GM18505 (cell line): ENCODE measurements at regions not wholly inside any gene's neighbourhood (a gene's known extent, or its start where the extent isn't known, plus 50 kb on each side); places are given as distances from the start of the nearest gene placed in this dataset.

Experiments used
- ATAC-seq: cut with Tn5 transposase; IDR thresholded peaks from one replicate; pipeline ENCODE4 v1.9.1; 2021; ENCODE audit not compliant: unreplicated experiment
- POLR2A ChIP-seq: IDR thresholded peaks from 4 replicates; pipeline ENCODE4 v1.6.1; 2011; ENCODE audit warnings: borderline replicate concordance; ENCODE audit not compliant: insufficient read depth, insufficient read length; ENCODE audit errors: extremely low read depth

DNA sequence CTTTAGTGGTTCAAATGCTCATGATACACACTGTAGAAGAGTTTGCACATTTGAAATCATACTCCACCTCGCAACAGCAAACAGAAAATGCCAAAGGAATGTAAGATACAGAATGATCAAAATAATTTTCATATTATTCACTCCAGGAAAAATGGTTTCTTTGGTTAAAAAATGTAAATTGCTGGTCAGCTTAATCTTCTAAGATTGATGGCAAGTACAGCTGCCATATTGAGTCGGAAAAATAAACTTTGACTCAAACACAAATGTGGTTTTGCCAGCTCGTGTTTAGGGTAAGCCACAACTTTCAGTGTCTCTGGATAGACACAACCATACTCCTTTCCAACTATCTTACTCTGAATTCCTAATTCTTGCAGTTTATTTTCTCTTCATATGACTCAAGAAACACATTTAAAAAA, 154.9 kb upstream of the SMIM21 start:
- ATAC-seq = no peak
- no peak for TF ChIP-seq POLR2A

DNA sequence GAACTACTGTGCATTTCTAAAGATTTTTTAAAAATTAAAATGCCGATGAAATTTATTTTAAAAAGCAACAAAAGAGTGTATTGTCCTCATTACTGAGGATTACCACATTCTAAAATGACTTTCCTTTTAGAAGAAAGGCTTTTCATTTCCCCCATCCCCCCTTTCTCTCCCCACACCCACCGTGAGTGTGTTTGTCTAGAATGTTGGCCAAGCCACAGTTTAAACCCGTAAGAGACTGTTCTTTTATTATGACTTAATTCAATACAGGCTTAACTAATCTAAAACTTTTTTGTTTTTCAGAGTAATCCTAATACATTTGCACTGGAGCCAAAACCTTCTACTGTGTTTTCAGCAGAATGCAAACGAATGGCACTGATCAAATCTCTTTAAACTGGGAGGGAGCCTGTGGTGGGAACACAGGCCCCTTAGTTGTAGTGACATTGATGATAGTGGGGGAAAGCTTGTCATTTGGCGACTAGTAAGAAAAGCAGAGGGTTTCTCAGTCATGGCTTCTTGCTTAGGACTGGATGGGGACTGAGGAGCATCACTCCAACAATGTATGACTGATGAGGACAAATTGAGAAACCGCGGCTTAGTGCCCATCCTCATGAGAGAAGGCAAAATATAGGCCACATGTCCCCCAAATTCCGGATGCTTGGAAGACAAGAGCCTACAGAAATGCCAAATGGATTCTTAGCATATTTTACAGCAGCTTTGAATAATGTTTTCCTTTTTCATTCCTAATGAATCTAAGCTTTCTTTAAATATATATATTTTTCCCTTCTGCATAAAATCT, 154.0 kb upstream of the SMIM21 start:
- no peak for TF ChIP-seq POLR2A
- no peak for ATAC-seq

DNA sequence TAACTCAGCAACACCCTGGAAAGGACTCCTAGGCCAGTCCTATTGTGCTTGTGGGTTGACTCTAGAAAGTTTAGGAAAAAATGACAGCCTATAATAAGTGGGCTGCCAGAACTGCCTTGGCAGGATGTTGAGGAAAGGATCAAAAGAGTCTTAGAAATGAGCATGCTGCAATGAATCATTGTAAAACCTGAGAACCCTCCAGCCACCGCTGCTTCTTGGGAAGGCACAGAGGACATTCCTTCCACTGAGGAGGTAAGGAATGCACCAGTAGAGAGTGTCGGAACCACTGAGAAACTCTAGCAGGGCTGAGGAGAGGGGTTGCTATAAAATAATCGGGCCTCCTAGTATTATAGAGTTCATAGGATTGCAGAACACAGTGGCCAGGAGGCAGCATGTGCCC, 146.7 kb upstream of the SMIM21 start:
- no peak for TF ChIP-seq POLR2A
- no peak for ATAC-seq

DNA sequence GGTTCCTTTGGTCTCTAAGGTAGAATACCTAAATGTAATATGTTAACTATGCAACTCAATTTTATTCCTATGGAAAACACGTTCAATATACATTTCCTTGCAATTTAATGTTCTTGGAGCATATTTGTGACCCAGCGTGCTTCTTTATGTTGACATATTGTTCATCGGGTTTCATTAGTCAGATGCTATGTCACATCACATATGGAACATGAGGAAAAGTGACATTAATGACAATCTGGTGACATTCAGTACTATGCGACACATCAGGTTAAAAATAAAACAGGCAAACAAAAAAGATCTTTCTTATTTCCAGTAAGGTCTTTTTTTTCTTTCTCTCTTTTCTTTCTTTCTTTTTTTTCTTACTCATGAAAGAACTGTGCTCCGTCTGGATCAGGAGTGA, 135.6 kb upstream of the SMIM21 start:
- no peak for TF ChIP-seq POLR2A
- no peak for ATAC-seq

DNA sequence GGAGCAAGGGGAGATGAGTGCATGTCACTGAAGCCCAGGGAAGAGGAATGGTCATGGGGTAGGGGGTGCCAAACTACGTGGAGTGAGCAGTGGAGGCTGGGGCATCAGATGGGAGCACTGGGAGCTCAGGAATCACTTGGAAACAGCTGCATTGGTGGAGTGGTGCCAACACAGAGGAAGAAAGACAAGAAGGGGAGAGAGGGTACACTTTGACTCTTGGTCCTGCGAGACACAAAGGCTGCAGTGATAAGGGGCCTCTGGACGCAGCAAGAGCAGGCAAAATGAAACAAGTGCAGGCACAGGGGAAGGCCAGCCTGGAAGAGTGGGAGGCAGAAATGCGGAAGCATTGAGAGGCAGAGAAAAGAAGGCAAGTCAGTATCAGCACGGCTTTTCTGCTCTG, 134.7 kb upstream of the SMIM21 start:
- TF ChIP-seq POLR2A = no peak
- no peak for ATAC-seq

DNA sequence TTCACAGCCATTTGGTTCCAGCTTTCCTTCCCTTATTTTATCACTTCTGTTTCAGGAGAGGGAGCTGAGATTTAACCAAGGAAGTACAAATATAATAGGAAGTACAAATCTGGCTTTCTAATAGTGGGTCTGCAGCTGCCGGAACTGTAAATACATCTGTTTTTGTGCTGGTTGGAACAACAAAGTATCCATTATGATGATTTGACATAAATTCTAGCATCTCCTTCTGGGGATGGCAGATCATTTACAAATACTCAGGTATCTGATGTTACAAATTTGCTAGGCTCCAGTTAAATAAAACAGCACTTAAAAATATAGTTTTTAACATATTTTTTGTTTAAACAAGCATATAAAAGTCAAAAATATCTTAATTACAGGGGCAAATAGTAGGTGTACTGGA, 131.3 kb upstream of the SMIM21 start:
- no peak for TF ChIP-seq POLR2A
- no peak for ATAC-seq

DNA sequence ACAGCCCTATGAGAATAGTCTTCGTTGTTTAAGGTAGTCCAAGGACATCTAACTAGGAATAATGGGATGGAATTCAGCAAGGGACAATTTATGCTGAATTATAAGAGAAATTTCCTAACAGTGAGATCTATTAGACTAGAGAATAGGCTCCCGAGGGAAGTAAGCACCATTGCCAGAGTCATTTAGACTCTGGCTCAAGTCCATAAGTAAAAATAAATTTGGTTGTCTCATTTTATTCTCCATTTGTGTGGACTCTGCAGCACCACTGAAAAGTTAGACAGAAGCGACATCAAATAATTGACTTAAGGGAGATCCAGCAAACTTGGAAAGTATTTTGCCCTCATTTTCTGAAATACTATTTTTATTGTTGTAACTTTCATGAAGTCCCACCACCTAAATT, 129.3 kb upstream of the SMIM21 start:
- ATAC-seq = no peak

DNA sequence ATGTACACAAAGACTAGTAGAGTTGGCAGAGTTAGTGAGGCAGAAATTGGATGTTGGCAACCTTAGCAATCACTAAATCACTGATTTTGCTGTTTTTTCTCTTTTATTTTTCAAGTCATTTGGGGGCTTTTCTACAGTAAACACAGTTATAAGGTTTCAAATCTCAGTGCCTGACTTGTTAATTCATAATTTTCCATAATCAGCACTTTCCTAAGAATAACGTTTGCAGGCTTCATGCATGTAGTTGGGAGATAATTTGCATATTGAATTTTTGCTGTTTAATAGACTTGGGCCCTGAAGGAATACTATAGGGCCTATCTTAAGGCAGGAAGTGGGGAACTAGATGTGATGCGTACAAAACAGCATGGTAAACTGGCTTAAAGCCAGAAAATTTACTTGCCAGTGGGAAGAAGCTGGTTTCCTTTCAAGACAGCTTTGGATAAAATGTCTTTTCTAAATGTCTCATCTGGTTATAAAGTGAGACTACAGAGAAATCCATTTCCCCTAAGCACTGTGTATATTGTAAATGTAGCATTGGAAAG, 127.2 kb upstream of the SMIM21 start:
- ATAC-seq = no peak
- TF ChIP-seq POLR2A = no peak

More for the DNA sequence above, 129.3 kb upstream of the SMIM21 start:
- no peak for TF ChIP-seq POLR2A

DNA sequence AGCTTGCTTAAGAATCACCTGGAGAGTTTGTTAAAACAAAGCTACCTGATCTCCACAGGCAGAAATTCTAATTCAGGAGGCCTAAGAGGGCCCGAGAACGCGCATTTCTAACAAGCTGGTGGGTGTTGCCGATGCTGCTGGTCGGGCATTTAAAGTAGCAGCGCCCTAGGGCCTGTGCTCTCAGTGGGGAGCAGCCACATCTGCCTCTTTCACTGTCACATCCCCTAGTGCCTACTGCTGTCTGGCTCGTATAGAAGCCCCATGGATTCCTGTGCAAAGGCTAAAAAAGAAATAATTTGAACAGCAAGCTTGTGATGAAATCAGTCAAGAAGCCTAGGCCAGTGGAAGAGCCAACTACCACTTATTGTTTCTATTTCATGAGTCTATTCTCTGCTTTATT, 126.7 kb upstream of the SMIM21 start:
- ATAC-seq = no peak
- no peak for TF ChIP-seq POLR2A

DNA sequence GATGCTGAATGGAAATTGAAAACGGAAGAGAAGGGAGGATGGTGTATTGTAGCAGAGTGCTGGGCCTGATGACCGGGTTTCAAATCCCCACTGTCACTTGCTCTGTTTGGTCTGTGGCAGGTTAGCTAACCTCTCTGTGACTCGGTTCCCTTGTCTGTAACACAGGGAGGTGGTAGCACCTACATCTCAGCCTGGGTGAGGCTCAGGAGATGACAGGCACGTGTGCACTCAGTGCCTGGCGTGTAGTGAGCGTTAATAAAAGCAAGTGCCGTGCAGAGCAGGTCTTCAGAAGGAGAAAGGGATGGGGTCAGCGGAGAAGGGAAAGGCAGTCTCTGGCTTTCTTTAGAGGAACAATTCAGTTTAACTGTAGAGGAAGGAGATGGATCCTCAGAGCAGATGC, 125.5 kb upstream of the SMIM21 start:
- no peak for TF ChIP-seq POLR2A
- ATAC-seq = no peak

DNA sequence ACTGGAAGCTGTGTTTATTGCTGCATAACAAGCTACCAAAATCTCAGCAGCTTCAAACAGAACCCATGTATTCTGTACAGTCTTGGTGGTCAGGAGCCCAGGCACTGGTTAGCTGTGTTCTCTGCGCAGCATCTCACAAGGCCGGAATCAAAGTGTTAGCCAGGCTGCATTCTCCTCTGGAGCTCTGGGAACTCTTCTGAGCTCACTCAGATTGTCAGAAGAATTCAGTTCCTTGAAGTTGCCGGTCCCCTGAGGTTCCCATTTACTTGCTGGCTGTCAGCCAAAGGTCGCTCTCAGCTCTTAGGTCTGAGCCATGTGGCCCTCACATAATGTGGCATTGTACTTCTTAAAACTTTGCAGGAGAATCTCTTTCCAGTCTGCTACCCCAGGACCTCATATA, 123.6 kb upstream of the SMIM21 start:
- ATAC-seq = no peak
- TF ChIP-seq POLR2A = no peak

DNA sequence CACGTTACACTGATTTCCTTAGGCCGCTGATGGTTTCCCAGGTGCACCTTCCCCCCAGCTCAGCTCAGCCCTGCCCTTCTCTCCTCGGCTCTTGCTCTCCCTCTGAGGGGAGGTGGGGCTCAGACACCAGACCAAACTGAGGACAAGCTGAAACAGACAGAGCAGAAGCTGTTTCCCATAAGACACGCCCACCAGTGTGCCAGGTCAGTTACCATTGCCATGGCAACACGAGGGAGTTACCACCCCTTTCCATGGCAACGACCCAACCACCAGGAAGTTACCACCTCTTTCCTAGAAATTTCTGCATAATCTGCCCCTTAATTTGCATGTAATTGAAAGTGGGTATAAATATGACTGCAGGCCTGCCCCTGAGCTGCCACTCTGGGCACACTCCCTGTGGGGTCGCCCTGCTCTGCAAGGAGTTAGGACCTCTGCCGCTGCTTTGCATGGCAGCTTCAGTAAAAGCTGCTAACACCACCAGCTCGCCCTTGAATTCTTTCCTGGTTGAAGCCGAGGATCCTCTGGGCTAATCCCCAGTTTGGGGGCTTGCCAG, 120.9 kb upstream of the SMIM21 start:
- no peak for TF ChIP-seq POLR2A

DNA sequence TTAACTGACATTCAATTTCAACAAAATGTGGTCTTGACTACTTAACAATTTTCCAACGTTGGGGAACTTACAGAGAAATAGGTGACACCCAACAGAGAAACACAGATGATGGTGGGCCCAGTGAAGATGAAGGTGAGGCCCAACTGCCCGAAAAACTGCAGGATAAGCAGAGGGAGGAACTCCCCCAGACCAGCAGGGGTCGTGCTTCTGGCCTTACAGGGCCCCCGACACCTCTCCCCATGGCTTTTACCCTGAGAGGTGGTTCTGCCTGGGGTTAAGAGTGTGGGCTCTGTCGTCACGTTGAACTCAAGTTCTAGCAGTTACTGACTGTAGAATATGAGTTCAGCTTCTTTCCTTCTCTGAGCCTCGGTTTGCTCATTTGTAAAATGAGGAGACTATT, 119.5 kb upstream of the SMIM21 start:
- no peak for ATAC-seq
- no peak for TF ChIP-seq POLR2A

More for the DNA sequence above, 120.9 kb upstream of the SMIM21 start:
- no peak for ATAC-seq

DNA sequence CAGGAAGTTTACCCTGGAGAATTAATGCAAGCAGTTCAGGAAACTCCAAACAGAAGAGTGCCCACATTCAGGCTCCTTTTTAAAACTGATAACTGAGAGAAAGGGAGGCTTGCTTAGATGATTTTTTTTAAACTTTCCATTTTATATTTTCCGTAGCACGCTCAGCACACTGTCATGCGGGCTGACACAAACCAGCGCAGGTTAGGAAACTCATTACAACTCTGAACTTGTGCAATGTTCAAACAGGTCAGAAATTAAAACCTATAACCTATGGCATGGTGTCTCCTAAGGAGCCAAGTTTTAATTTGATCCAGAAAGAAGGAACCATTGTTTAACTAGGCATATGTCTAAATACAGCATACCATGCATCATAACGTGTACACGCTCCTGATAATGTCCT, 117.7 kb upstream of the SMIM21 start:
- ATAC-seq = no peak
- TF ChIP-seq POLR2A = no peak
